H1 (cell line): ENCODE measurements at regions not wholly inside any gene's neighbourhood (a gene's known extent, or its start where the extent isn't known, plus 50 kb on each side); places are given as distances from the start of the nearest gene placed in this dataset.

Experiments
- CTCF ChIA-PET: fragments of 300-600 bp; sonication (Branson Sonifier 250); formaldehyde crosslinking; loops from one replicate; lab custom pipeline; 2021; ENCODE audit not compliant: partially characterized antibody; lab: Charles Lee
- POLR2A ChIA-PET: fragments of 300-600 bp; sonication (Branson Sonifier 250); formaldehyde crosslinking; loops from one replicate; lab custom pipeline; 2021; ENCODE audit warnings: inconsistent platforms; ENCODE audit not compliant: partially characterized antibody; lab: Charles Lee
- DNase-seq, 2 experiments: peaks; one replicate each; pipeline versions ENCODE4 v3.0.0 to v3.0.0-alpha.2; 2010 to 2022; ENCODE audit warnings: low spot score in 2 of 2, low read depth in 1 of 2, mixed read lengths in 1 of 2
- FAIRE-seq: peaks from 2 replicates; lab custom pipeline; 2011; peaks lifted over from hg19 to GRCh38; lab: Jason Lieb, UNC
- H2AFZ ChIP-seq: 2 replicates; pipeline ENCODE4 v1.8.1; 2012; ENCODE audit warnings: low read length, inconsistent platforms
- H2AK5ac ChIP-seq: 2 replicates; pipeline ENCODE4 v1.6.1; 2013; ENCODE audit warnings: low read depth, low read length
- H2BK120ac ChIP-seq: replicated peaks from 2 replicates; pipeline ENCODE3; 2013; ENCODE audit warnings: low read depth, low read length, inconsistent platforms
- H2BK12ac ChIP-seq: 2 replicates; pipeline ENCODE4 v1.6.1; 2013; ENCODE audit warnings: low read depth, low read length
- H2BK15ac ChIP-seq: 2 replicates; pipeline ENCODE4 v1.6.1; 2013; ENCODE audit warnings: low read length
- H2BK20ac ChIP-seq: 2 replicates; pipeline ENCODE4 v1.6.1; 2013; ENCODE audit warnings: low read length
- H2BK5ac ChIP-seq: 2 replicates; pipeline ENCODE4 v1.6.1; 2013; ENCODE audit warnings: low read depth, low read length
- H3K14ac ChIP-seq: 2 replicates; pipeline ENCODE4 v1.6.1; 2013; ENCODE audit warnings: inconsistent platforms; ENCODE audit not compliant: insufficient read length
- H3K18ac ChIP-seq: 2 replicates; pipeline ENCODE4 v1.6.1; 2013; ENCODE audit warnings: low read length; ENCODE audit errors: extremely low read depth
- H3K23ac ChIP-seq: 2 replicates; pipeline ENCODE4 v1.6.1; 2013; ENCODE audit warnings: inconsistent platforms; ENCODE audit not compliant: insufficient read length
- H3K23me2 ChIP-seq: 2 replicates; pipeline ENCODE4 v1.6.1; 2013; ENCODE audit warnings: low read depth, low read length
- H3K27ac ChIP-seq: 2 replicates; pipeline ENCODE4 v1.6.1; 2011; ENCODE audit warnings: low read depth, low read length, inconsistent platforms
- H3K27me3 ChIP-seq, 4 experiments: replicated peaks in 1 of 4; 1 replicate in 1 of 4; 2 replicates in 3 of 4; pipeline versions ENCODE4 v1.6.1 to v1.8.1; 2011 to 2013; ENCODE audit warnings: low read length in 3 of 4, mild to moderate bottlenecking in 3 of 4, inconsistent platforms in 2 of 4, mixed read lengths in 2 of 4, moderate library complexity in 1 of 4; ENCODE audit not compliant: control insufficient read depth in 3 of 4, insufficient read depth in 3 of 4; ENCODE audit errors: extremely low read depth in 1 of 4
- H3K36me3 ChIP-seq, 4 experiments: 2 replicates each; pipeline versions ENCODE4 v1.6.1 to v1.8.1; 2011 to 2013; ENCODE audit warnings: mild to moderate bottlenecking in 4 of 4, low read length in 3 of 4, moderate library complexity in 2 of 4, control low read depth in 1 of 4, inconsistent platforms in 1 of 4; ENCODE audit not compliant: insufficient read depth in 4 of 4, control insufficient read depth in 2 of 4
- H3K4ac ChIP-seq: replicated peaks from 2 replicates; pipeline ENCODE3; 2013; ENCODE audit warnings: low read length, low read depth, mixed read lengths, inconsistent platforms; ENCODE audit not compliant: insufficient read length
- H3K4me1 ChIP-seq, 4 experiments: replicated peaks in 1 of 4; 1 replicate in 1 of 4; 2 replicates in 3 of 4; pipeline versions ENCODE4 v1.6.1 to v1.8.1; 2011 to 2013; ENCODE audit warnings: low read length in 3 of 4, inconsistent platforms in 2 of 4, mixed read lengths in 1 of 4; ENCODE audit not compliant: insufficient read depth in 4 of 4, control insufficient read depth in 3 of 4
- H3K4me2 ChIP-seq, 2 experiments: 2 replicates each; pipeline versions ENCODE4 v1.6.1 to v1.8.1; 2011 to 2013; ENCODE audit warnings: low read depth in 2 of 2, low read length in 2 of 2, control low read depth in 1 of 2, inconsistent platforms in 1 of 2, mild to moderate bottlenecking in 1 of 2; ENCODE audit not compliant: insufficient read depth in 1 of 2
- H3K4me3 ChIP-seq, 4 experiments: fragments of 200-600, 300-600 bp in 1 of 4; sonication (generic), shearing (Covaris generic), sonication (Bioruptor Twin) in 1 of 4; 2 replicates each; pipeline versions ENCODE4 v1.5.1 to v1.8.1; 2011 to 2016; ENCODE audit warnings: low read length in 4 of 4, low read depth in 3 of 4, control low read depth in 2 of 4, inconsistent platforms in 2 of 4, mild to moderate bottlenecking in 2 of 4, mixed read lengths in 1 of 4, moderate library complexity in 1 of 4; ENCODE audit not compliant: insufficient read depth in 2 of 4; ENCODE audit errors: extremely low read depth in 1 of 4
- H3K56ac ChIP-seq: replicated peaks from 2 replicates; pipeline ENCODE3; 2013; ENCODE audit warnings: low read depth, mild to moderate bottlenecking, mixed read lengths, low read length, inconsistent platforms; ENCODE audit not compliant: insufficient read length
- H3K79me1 ChIP-seq: 2 replicates; pipeline ENCODE4 v1.6.1; 2013; ENCODE audit warnings: low read depth, low read length, control low read depth
- H3K79me2 ChIP-seq, 2 experiments: 2 replicates each; pipeline versions ENCODE4 v1.6.1 to v1.8.1; 2012 to 2013; ENCODE audit warnings: low read length in 2 of 2, mild to moderate bottlenecking in 2 of 2, inconsistent platforms in 1 of 2; ENCODE audit not compliant: insufficient read depth in 2 of 2, control insufficient read depth in 1 of 2
- H3K9ac ChIP-seq, 4 experiments: replicated peaks in 1 of 4; 1 replicate in 1 of 4; 2 replicates in 3 of 4; pipeline versions ENCODE4 v1.6.1 to v1.8.1; 2011 to 2013; ENCODE audit warnings: low read depth in 3 of 4, low read length in 3 of 4, control low read depth in 2 of 4, mild to moderate bottlenecking in 2 of 4, moderate library complexity in 2 of 4, inconsistent platforms in 1 of 4; ENCODE audit errors: extremely low read depth in 1 of 4
- H3K9me3 ChIP-seq, 2 experiments: 2 replicates each; pipeline versions ENCODE4 v1.6.1 to v1.8.1; 2012 to 2013; ENCODE audit warnings: mild to moderate bottlenecking in 2 of 2, moderate library complexity in 2 of 2, control low read depth in 1 of 2, inconsistent platforms in 1 of 2, low read depth in 1 of 2, low read length in 1 of 2, mixed read lengths in 1 of 2; ENCODE audit not compliant: insufficient read depth in 2 of 2
- H4K20me1 ChIP-seq, 2 experiments: replicated peaks in 1 of 2; 2 replicates each; pipeline versions ENCODE3 to v1.8.1; 2011 to 2013; ENCODE audit warnings: inconsistent platforms in 2 of 2, low read length in 2 of 2, mild to moderate bottlenecking in 1 of 2; ENCODE audit not compliant: insufficient read depth in 2 of 2, control insufficient read depth in 1 of 2
- H4K5ac ChIP-seq: 2 replicates; pipeline ENCODE4 v1.6.1; 2013; ENCODE audit warnings: low read length, low read depth, mixed read lengths, inconsistent platforms; ENCODE audit not compliant: insufficient read length
- H4K8ac ChIP-seq: 2 replicates; pipeline ENCODE4 v1.8.0; 2013; ENCODE audit warnings: mild to moderate bottlenecking, moderate library complexity, low read length, inconsistent platforms; ENCODE audit not compliant: insufficient read depth; ENCODE audit errors: extremely low read depth
- H4K91ac ChIP-seq: replicated peaks from 2 replicates; pipeline ENCODE3; 2013; ENCODE audit warnings: low read length, mixed read lengths, inconsistent platforms; ENCODE audit not compliant: insufficient read length
- CHD1 ChIP-seq: IDR thresholded peaks from 2 replicates; pipeline ENCODE4 v1.6.1; 2012; ENCODE audit warnings: low read depth, low read length, improper control_type of control experiment
- CTBP2 ChIP-seq: IDR thresholded peaks from 2 replicates; pipeline ENCODE4 v1.7.0; 2011; ENCODE audit warnings: borderline replicate concordance, mild to moderate bottlenecking, moderate library complexity, mixed read lengths, low read length; ENCODE audit not compliant: insufficient read depth, insufficient read length
- FOSL1 ChIP-seq: IDR thresholded peaks from 2 replicates; pipeline ENCODE4 v1.6.1; 2011; ENCODE audit warnings: mild to moderate bottlenecking, low read depth, low read length, moderate library complexity; ENCODE audit not compliant: insufficient read depth
- GABPA ChIP-seq: IDR thresholded peaks from 2 replicates; pipeline ENCODE4 v1.6.1; 2011; ENCODE audit warnings: mild to moderate bottlenecking, low read length, moderate library complexity, borderline replicate concordance; ENCODE audit not compliant: insufficient read depth
- NANOG ChIP-seq: IDR thresholded peaks from 2 replicates; pipeline ENCODE4 v1.6.1; 2011; ENCODE audit warnings: low read length, low read depth, mild to moderate bottlenecking, inconsistent platforms; ENCODE audit not compliant: insufficient read depth, poor library complexity, severe bottlenecking
- RNF2 ChIP-seq: fragments of 200-900, 300-1000 bp; sonication (generic); IDR thresholded peaks from 2 replicates; pipeline ENCODE4 v1.7.1; 2016; ENCODE audit warnings: borderline replicate concordance, low read depth, mild to moderate bottlenecking, antibody characterized with exemption, low read length; ENCODE audit not compliant: poor library complexity, severe bottlenecking; ENCODE audit errors: missing control alignments
- SP1 ChIP-seq: IDR thresholded peaks from 2 replicates; pipeline ENCODE4 v1.6.1; 2011; ENCODE audit warnings: low read depth, low read length
- WGBS, 2 experiments: shearing (Covaris generic) in 1 of 2; methylation state at CpG; one replicate each; pipeline versions ENCODE4 v1.1.6 to v1.1.7; 2013 to 2015; ENCODE audit warnings: low lambda C conversion rate in 2 of 2, mixed read lengths in 2 of 2, inconsistent platforms in 1 of 2, low coverage in 1 of 2, missing lambda C conversion rate in 1 of 2; ENCODE audit not compliant: insufficient replicate concordance in 2 of 2, insufficient coverage in 1 of 2, insufficient read length in 1 of 2; ENCODE audit errors: extremely low coverage in 1 of 2, missing lambda C conversion rate in 1 of 2; 5-methylcytosine and 5-hydroxymethylcytosine counted together
- TF ChIP-seq, protein P1 (sequence below): IDR thresholded peaks from 2 replicates; pipeline ENCODE4 v1.6.1; 2011; ENCODE audit warnings: low read depth, mild to moderate bottlenecking, low read length; ENCODE audit not compliant: insufficient read depth

DNA sequence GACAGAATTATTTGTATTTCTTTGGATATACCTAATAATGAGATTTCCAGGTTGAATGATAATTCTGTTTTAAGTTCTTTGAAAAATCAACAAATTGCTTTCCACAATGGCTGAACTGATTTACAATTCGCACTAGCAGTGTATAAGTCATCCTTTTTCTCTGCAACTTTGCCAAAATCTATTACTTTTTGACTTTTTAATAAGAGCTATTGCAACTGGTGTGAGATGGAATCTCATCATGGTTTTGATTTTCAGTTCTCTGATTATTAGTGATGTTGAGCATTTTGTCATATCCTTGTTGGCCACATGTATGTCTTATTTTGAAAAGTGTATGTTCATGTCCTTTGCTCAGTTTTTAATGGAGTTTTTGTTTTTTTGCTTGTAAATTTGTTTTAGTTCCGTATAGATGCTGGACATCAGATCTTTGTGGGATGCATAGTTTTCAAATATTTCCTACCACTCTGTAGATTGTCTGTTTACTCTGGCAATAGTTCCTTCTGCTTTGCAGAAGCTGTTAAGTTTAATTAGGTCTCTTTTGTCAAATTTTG, 409.8 kb upstream of the CITED2 start:
- CTCF ChIA-PET = no interaction called here
- H2BK120ac ChIP-seq = no peak overlapping the region

More for the DNA sequence above, 409.8 kb upstream of the CITED2 start:
- Histone ChIP-seq H3K4ac (no peak overlapping the region), H2BK5ac (no peak overlapping the region), H2BK15ac (no peak overlapping the region), H4K5ac (no peak overlapping the region), H3K9ac (no peak overlapping the region), H3K27ac (no peak overlapping the region), H4K8ac (no peak overlapping the region)
- FAIRE-seq (no peak), DNase-seq (no peak)
- POLR2A ChIA-PET = interaction anchor here (1.0 kb wide), 1 partner anchor 25 kb away, joined by 3 read pairs; no protein-coding TSS in a partner anchor
- TF ChIP-seq, protein P1, sequence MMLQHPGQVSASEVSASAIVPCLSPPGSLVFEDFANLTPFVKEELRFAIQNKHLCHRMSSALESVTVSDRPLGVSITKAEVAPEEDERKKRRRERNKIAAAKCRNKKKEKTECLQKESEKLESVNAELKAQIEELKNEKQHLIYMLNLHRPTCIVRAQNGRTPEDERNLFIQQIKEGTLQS = no peak
- no peak for TF ChIP-seq CTBP2
- no peak for TF ChIP-seq SP1
- no peak for TF ChIP-seq NANOG
- no peak for TF ChIP-seq RNF2
- TF ChIP-seq FOSL1 = no peak
- TF ChIP-seq GABPA = no peak
- TF ChIP-seq CHD1 = no peak
- TF ChIP-seq, all 59 proteins: peak for 0
- H2AFZ ChIP-seq = no peak overlapping the region
- no peaks in the 10 kb centered on the region for H3K27me3 ChIP-seq
- no peaks in the 10 kb centered on the region for H4K20me1 ChIP-seq
- no peak overlapping the region for H2BK20ac ChIP-seq
- 98% methylated on average over 2 of the region's 2 CpGs; no CpG with 5 or more reads in 1 of the 2 experiments for WGBS, 2 experiments
- no peak overlapping the region for H3K4me2 ChIP-seq
- no peak overlapping the region for H2BK12ac ChIP-seq
- no peak overlapping the region for H3K23ac ChIP-seq
- no peak overlapping the region for H3K14ac ChIP-seq
- no peak overlapping the region for H2AK5ac ChIP-seq
- no peaks in the 10 kb centered on the region for H3K4me1 ChIP-seq
- no peak overlapping the region for H3K18ac ChIP-seq
- no peaks in the 10 kb centered on the region for H3K23me2 ChIP-seq
- H3K56ac ChIP-seq = no peak overlapping the region
- H3K36me3 ChIP-seq = no peaks in the 10 kb centered on the region; a peak in 1 of 8 replicates
- H3K79me2 ChIP-seq = no peaks in the 10 kb centered on the region
- H3K4me3 ChIP-seq = no peak overlapping the region
- H3K9me3 ChIP-seq = peaks cover 0 to 5% of the 10 kb centered on the region in 2 experiments; a peak in 2 of 4 replicates
- H4K91ac ChIP-seq = no peak overlapping the region
- no peaks in the 10 kb centered on the region for H3K79me1 ChIP-seq
